ENCODE measurements at regions not wholly inside any gene's neighbourhood (a gene's known extent, or its start where the extent isn't known, plus 50 kb on each side); places are given as distances from the start of the nearest gene placed in this dataset.

DNA sequence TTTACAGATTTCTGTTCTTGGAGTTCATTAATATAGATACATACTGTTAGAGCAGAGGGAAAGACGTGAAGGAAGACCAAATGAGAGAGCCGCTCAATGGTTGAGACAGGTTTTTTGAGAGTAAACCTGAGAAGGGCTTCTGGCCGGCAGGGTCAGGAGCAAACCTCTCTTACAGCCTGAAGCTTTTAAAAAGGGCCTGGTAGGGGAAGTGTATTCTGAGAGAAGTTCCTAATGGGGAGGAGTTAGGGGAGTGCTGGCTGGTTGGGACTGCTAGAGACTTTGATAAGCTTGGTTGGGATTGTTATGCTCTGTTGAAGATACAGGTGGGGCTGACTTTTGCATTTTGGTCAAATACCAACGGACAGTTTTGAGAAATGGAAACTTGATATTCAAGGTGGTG is 186.8 kb upstream of the PABPC4L start:
- Histone ChIP-seq H3K27ac (ENCODE audit: low read depth in 1 of 2, low read length in 1 of 2) (no peak overlapping the region), H3K4me1 (ENCODE audit: control insufficient read depth in 5 of 5, insufficient read depth in 5 of 5, low read length in 5 of 5) (no peaks in the 10 kb centered on the region), H3K27me3 (ENCODE audit: control insufficient read depth in 3 of 3, insufficient read depth in 3 of 3, low read length in 2 of 3) (no peaks in the 10 kb centered on the region), H3K9ac (ENCODE audit: insufficient read depth in 1 of 2, low read length in 2 of 2) (no peak overlapping the region), H3K36me3 (ENCODE audit: control insufficient read depth in 4 of 4, insufficient read depth in 4 of 4, low read length in 4 of 4) (no peaks in the 10 kb centered on the region), H3K9me3 (ENCODE audit: control insufficient read depth in 4 of 4, insufficient read depth in 3 of 4, low read length in 3 of 4) (peaks cover 0 to 6% (median 0%) of the 10 kb centered on the region in 4 donors), H3K4me3 (no peak overlapping the region)
- no peak for DNase-seq
- 84 to 91% methylated on average over 4 of the region's 4 CpGs for WGBS, 2 donors
- TF ChIP-seq, protein P1, sequence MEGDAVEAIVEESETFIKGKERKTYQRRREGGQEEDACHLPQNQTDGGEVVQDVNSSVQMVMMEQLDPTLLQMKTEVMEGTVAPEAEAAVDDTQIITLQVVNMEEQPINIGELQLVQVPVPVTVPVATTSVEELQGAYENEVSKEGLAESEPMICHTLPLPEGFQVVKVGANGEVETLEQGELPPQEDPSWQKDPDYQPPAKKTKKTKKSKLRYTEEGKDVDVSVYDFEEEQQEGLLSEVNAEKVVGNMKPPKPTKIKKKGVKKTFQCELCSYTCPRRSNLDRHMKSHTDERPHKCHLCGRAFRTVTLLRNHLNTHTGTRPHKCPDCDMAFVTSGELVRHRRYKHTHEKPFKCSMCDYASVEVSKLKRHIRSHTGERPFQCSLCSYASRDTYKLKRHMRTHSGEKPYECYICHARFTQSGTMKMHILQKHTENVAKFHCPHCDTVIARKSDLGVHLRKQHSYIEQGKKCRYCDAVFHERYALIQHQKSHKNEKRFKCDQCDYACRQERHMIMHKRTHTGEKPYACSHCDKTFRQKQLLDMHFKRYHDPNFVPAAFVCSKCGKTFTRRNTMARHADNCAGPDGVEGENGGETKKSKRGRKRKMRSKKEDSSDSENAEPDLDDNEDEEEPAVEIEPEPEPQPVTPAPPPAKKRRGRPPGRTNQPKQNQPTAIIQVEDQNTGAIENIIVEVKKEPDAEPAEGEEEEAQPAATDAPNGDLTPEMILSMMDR (IDR thresholded peaks at IDR 0.05; ENCODE audit: control extremely low read depth, extremely low read depth): no peak
- ATAC-seq (ENCODE audit: insufficient read depth, low FRiP score): no peak

DNA sequence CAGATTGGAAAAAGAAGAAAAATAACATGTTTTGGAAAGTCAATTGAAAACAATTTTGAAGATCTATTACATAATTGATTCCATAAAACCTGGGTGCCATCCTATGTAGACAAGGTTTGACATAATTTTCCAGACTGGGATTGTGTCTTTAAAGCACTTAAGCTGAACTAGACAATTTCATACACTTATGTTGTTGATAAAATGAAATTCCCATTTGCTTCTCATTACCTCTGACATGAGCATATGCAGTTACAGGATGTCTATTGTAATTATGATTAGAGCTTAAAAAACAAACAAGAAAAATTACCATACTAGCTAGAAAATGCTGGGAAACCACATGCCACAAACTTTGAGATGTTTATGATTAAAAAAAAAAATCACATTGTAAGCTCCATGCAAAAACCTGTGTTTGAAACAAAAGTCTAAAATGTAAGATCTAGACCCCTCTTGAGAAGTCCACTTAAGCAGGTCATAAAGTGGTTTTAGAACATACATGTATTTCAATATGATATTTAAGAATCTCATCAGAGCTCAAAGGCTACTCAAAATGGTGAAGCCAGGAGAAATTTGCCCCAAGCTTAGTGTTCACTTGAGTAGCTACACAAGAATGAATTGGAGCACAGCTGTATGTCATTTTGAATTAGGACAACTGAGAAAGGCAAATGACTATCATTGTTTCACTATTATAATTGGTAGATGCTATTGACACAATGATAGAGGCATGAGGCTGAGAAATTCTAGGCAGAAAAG is 181.1 kb upstream of the PABPC4L start:
- Histone ChIP-seq H3K4me1 (ENCODE audit: control insufficient read depth in 5 of 5, insufficient read depth in 5 of 5, low read length in 5 of 5) (no peaks in the 10 kb centered on the region), H3K27me3 (ENCODE audit: control insufficient read depth in 3 of 3, insufficient read depth in 3 of 3, low read length in 2 of 3) (no peaks in the 10 kb centered on the region), H3K4me3 (no peak overlapping the region), H3K36me3 (ENCODE audit: control insufficient read depth in 4 of 4, insufficient read depth in 4 of 4, low read length in 4 of 4) (no peaks in the 10 kb centered on the region), H3K9me3 (ENCODE audit: control insufficient read depth in 4 of 4, insufficient read depth in 3 of 4, low read length in 3 of 4) (peaks cover 0 to 6% (median 0%) of the 10 kb centered on the region in 4 donors), H3K27ac (ENCODE audit: low read depth in 1 of 2, low read length in 1 of 2) (no peak overlapping the region), H3K9ac (ENCODE audit: insufficient read depth in 1 of 2, low read length in 2 of 2) (no peak overlapping the region)
- DNase-seq: no peak
- TF ChIP-seq, protein P1 (IDR thresholded peaks at IDR 0.05; ENCODE audit: control extremely low read depth, extremely low read depth): no peak
- ATAC-seq (ENCODE audit: insufficient read depth, low FRiP score): no peak

DNA sequence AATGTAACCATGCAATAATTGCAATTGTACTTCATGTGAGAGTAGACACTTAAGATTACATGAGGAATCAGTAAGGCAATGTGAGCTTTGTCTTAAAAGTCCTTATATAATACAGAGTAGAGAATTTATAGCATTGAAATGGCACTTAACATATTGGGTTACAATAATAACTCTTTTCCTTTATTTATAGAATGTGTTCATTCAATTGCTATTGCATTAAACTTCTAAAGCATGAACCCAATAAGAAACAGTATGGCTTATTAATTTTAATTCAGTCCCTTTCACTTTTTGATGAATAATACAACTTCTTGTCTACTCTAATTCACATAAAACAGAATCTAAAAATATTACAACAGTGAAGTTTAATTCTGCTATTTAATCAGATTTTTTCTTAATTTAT is 174.2 kb upstream of the PABPC4L start:
- Histone ChIP-seq H3K9me3 (ENCODE audit: control insufficient read depth in 4 of 4, insufficient read depth in 3 of 4, low read length in 3 of 4) (no peaks in the 10 kb centered on the region), H3K27ac (ENCODE audit: low read depth in 1 of 2, low read length in 1 of 2) (no peak overlapping the region), H3K36me3 (ENCODE audit: control insufficient read depth in 4 of 4, insufficient read depth in 4 of 4, low read length in 4 of 4) (no peaks in the 10 kb centered on the region), H3K4me3 (no peak overlapping the region), H3K9ac (ENCODE audit: insufficient read depth in 1 of 2, low read length in 2 of 2) (no peak overlapping the region), H3K27me3 (ENCODE audit: control insufficient read depth in 3 of 3, insufficient read depth in 3 of 3, low read length in 2 of 3) (no peaks in the 10 kb centered on the region), H3K4me1 (ENCODE audit: control insufficient read depth in 5 of 5, insufficient read depth in 5 of 5, low read length in 5 of 5) (no peaks in the 10 kb centered on the region)
- ATAC-seq (ENCODE audit: insufficient read depth, low FRiP score) (no peak), DNase-seq (no peak)
- TF ChIP-seq, protein P1 (IDR thresholded peaks at IDR 0.05; ENCODE audit: control extremely low read depth, extremely low read depth): no peak

DNA sequence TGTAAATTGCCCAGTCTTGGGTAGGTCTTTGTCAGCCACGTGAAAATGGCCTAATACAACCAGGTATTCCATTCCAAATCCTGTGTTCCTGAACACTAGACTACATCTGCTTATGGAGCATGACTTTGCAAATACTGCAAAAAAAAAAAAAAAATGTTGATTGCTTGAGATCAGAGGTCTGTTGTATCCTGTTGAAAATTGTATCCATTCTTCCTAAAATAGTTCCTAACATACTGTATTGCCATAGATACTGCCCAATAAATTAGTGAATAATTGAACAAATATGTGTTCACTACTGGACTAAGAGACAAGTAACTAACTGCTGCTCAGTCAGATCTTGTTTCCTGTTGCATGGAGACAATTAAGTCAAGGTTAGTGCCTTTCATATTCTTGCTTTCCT is 164.3 kb upstream of the PABPC4L start:
- ATAC-seq (ENCODE audit: insufficient read depth, low FRiP score) (no peak), DNase-seq (no peak)
- TF ChIP-seq, protein P1 (IDR thresholded peaks at IDR 0.05; ENCODE audit: control extremely low read depth, extremely low read depth): no peak
- Histone ChIP-seq H3K9me3 (ENCODE audit: control insufficient read depth in 4 of 4, insufficient read depth in 3 of 4, low read length in 3 of 4) (no peaks in the 10 kb centered on the region), H3K27ac (ENCODE audit: low read depth in 1 of 2, low read length in 1 of 2) (no peak overlapping the region), H3K27me3 (ENCODE audit: control insufficient read depth in 3 of 3, insufficient read depth in 3 of 3, low read length in 2 of 3) (no peaks in the 10 kb centered on the region), H3K4me1 (ENCODE audit: control insufficient read depth in 5 of 5, insufficient read depth in 5 of 5, low read length in 5 of 5) (no peaks in the 10 kb centered on the region), H3K4me3 (no peak overlapping the region), H3K36me3 (ENCODE audit: control insufficient read depth in 4 of 4, insufficient read depth in 4 of 4, low read length in 4 of 4) (no peaks in the 10 kb centered on the region), H3K9ac (ENCODE audit: insufficient read depth in 1 of 2, low read length in 2 of 2) (no peak overlapping the region)
- 68 to 85% methylated on average over 1 of the region's 1 CpG for WGBS, 2 donors
